Activated CD4-positive, alpha-beta T cell treated with anti-CD3 and anti-CD28 coated beads, Interleukin-2, Interleukin-6, amounts not matched to agents 100 ng/mL and 50 ng/mL, durations not matched to agents 16 hours and 8 hours (primary cell): ENCODE measurements at regions not wholly inside any gene's neighbourhood (a gene's known extent, or its start where the extent isn't known, plus 50 kb on each side); places are given as distances from the start of the nearest gene placed in this dataset.
"Not testable (repeated sequence)": the region's sequence is repeated elsewhere in the genome, so short reads cannot be mapped to it uniquely, and the experiment has no call there.

ENCODE experiments used
- DNase-seq: peaks from one replicate; pipeline ENCODE4 v3.0.0-alpha.2; 2020

DNA sequence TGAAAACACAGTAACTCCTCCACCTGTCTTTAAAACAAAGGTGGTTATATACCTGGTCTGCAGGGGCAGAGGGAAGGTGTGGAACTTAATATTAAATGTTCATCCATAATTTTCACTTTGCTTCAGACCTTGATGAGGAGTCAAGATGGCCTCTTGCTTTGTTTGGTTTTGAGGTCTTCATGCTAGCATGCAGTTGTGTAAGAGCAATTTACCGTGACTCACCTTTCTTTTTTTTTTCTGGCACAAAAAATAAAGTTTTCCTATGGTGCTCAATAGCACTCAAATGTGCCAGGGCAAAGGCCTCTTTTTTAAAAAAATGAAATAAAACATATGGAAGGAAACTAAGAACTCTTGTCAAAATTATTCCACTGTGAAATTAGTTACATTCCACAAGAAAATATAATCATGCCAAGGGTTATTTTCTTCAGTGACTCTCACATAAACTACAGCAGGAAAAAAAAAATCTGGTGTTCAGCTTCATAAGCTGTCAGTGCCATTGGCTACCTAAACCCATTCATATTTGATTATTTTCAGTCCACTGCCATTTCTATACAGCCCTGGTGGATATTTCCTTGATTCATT lies 128.2 kb downstream of the SLC7A11 start:
- DNase-seq: no peak

DNA sequence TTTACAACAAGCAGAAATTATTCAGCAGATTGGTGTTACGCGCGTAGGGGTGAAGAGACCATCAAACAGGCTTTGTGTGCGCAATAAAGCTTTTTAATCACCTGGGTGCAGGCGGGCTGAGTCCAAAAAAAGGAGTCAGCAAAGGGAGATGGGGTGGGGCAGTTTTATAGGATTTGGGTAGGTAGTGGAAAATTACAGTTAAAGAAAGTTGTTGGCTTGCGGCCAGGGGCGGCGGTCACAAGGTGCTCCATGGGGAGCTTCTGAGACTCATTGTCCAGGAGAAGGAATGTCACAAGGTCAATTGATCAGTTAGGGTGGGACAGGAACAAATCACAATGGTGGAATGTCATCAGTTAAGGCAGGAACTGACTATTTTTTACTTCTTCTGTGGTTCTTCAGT lies 129.3 kb downstream of the SLC7A11 start:
- DNase-seq: not testable (repeated sequence)

DNA sequence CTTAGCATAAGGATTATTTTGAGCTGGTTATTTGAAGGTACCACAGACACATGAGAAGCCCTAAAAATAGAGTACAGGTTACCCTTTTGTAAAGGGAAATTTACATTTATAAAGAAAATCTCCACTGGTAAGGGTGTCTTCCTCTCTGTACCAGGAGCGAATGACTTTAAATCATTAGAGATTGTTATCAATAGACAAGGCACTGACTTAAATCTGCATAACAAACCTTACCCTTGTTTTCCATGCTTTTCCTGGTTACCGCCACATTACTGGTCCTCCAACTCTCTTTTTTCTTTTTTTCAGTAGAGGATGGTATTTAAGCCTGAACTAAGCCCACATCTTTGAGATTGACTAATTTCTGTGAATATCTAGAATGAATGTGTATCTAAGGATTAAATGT lies 129.8 kb downstream of the SLC7A11 start:
- no peak for DNase-seq

- DNase-seq: no peak
Observed at GRCh38 chr4:138111462-138112000, 130.6 kb downstream of the SLC7A11 start.

- DNase-seq: no peak
Observed at GRCh38 chr4:138110815-138111214, 131.3 kb downstream of the SLC7A11 start.

DNA sequence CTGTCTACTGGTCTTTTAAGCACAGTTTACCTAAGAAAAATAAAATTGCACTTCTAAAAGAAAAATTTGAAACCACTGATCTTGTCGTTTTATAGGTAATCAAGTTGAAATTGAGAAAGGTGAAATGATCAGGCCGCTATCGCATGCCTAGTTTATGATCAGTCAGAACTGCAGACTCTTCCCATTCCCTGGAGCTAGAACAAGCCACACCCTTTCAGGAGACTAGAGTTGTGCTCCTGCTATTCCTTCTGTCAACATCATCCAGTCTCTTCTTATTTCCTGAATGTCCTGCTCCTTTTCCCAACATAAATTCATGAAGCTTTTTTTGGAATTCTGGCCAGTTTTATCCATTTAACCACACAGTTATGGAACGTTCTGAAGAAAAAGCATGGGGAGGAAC lies 135.1 kb downstream of the SLC7A11 start:
- no peak for DNase-seq

DNA sequence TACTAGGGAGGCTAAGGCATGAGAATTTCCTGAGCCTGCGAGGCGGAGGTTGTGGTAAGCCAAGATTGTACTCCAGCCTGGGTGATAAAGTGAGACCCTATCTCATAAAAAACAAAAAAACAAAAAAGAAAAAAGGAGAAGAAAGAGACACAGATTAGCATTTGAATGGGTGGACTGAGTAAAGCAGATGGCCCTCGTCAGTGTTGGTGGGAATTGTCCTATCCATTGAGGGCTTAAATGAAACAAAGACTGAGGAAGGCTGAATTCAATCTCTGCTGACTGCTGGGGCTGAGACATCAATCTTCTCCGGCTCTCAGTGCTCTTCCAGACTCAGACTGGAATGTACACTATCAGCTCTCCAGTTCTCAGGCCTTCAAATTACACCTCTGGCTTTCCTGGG lies 136.8 kb downstream of the SLC7A11 start:
- DNase-seq: no peak

DNA sequence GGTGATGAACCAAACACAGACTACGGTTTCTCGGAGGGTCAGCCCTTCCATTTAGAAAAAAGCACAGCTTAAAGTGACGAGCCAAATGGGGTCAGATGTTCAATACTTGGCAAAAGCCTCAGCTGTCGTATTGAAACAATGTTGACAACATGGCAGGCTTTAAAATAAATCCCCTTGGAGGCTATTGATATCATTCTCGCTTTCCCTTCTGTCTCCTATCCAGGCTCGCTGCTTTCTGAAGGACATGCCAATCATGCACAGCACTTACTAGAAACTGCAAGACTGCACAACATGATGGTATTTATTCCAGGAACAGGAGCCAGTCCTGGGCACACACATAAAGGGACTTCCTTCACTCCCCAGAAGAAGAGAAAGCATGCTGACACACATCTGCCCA lies 137.9 kb downstream of the SLC7A11 start:
- DNase-seq: no peak

DNA sequence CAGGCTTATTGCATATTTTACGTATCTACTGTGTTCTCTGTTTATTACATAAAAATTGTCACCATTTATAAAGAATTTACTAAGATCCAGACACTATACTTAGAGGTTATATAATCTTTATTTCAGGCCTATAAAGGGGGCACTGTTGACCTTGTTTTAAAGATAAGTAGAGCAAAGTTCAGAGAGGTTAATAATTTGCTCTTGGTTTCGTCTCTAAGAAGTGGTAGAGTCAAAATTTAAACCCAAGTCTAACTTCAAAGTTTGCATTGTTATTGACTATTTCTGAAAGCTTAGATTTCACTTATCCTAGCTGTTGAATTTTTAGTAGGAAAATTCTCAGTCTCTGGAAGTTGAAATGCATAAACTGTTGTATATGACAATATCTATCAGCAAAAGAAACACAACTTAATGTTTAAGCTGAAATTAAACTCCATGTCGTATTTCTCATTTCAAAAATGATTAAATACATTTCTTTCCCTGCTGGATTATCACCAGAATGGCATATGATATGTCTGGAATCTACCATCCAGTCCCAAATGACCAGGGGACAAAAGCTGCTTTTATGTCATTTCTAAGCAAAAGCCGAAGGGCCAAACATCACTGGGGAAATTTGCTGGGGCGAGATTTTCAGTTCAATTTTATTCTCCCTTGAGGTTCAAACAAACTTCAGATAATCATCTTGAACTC lies 138.4 kb downstream of the SLC7A11 start:
- DNase-seq: no peak

GRCh38 chr4:138099385-138099784 lies 142.8 kb downstream of the SLC7A11 start:
- DNase-seq: no peak

- no peak for DNase-seq
Observed at GRCh38 chr4:138097912-138098600, 144.1 kb downstream of the SLC7A11 start.

DNA sequence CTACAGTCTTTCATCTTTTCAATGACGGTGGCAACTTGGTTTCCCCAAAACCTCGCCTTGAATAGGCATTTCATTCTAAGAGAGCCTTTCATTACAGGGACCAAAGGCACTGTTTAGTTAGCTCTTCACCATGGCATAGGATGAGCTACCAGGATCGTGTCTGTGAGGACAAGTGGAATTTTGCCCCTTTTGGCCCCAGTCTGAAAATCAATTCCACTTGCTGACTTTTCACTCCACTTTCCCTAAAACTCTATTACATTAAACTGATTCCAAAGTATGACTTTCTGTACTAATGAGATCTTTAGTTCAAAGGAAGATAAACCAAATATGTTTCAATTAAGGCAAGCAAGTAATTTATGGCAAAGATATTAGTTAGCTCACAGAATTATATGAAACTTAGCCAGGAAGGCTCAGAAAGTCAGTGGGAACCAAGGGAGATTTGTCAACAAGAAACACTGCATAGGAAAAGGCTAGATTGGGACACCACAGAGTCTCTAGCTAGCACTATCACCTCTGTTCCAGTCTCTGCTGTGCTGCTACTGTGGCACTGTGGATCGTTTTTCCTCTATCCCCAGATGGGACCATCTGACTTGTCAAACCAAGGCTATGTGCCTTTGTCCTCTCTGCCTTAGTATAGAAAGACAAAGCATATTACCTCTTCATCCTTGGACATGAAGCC lies 145.6 kb downstream of the SLC7A11 start:
- DNase-seq: no peak

- DNase-seq: no peak
Observed at GRCh38 chr4:138095378-138095777, 146.8 kb downstream of the SLC7A11 start.

- no peak for DNase-seq
Observed at GRCh38 chr4:138092060-138092459, 150.1 kb downstream of the SLC7A11 start.

GRCh38 chr4:138090918-138091676 lies 151.1 kb downstream of the SLC7A11 start:
- DNase-seq: no peak

GRCh38 chr4:138090150-138090917 lies 151.8 kb downstream of the SLC7A11 start:
- peak; percentile 61 for DNase-seq

- DNase-seq: no peak
Observed at GRCh38 chr4:138088449-138089208, 153.5 kb downstream of the SLC7A11 start.

DNA sequence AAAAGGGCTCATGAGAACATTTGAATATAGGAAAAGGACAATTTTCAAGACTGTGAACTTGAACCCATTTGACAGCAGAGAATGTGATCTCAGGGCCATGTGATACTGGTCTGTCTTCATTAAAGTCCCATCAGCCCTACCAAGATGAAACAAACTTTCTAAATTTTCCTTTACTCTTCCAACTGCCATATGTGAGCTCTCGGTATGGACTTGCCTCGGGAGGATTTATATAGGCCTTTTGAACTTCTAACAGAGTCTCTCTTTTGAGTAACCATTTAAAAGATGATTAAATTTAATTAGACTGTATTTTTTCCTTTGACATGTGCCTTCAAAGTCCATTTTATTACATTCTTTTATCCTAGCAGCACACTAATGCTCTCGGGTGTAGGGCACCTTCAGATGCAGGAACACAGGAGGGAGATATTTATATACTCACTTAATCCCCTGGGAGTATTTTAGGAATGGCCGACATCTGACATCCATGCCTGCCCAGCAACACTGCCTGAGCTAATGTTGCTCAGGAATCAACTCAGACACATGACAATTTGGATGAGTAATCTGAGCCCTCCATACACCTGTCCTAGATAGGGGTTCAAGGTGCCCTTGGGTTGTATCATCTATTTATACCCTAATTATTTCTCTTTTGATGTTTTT lies 155.0 kb downstream of the SLC7A11 start:
- DNase-seq: no peak

DNA sequence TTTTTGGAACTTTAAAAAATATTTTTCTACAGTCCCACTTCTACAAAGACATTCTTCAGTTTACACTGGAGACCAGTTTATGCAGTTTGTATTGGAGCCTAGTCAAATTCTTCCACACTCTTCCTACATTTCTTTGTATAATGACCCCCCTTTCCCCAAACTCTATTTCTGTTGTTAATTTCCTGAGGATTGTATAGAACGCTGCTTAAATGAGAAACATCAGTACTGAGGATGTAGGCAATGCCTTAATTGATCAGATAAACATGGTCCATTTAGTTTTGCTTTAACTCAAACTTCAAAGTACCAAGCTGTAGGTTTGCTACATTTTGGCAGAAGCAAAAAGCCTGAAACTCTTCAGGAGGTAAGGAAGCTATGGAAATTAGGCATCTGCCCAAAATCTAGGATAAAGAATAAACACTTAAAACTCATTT lies 155.5 kb downstream of the SLC7A11 start:
- DNase-seq: no peak

DNA sequence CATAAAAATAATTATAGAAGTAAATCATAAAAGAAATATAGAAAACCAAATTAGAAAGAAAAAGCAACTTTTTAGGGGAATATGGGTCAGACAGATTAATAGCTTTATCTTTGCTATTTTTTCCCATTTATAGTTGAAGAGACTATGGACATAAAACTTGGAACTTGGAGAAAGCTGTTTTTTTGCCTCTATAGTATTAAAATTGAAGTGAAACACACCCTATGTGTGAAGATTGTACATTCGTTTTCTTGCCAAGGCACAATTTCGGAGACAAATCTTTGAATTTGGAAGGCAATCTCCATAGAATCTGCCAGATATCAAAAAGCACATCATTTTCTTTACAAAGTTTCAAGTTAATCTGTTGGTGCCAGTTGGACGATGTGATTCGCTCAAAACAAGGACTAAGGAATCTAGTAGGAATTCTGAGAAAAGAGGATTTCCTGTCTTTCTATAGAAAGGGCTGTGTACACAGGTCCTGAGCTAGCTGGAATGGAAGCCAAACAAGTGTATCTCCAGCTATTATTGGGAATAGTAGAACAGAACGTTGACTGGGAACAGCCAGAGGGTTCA lies 156.3 kb downstream of the SLC7A11 start:
- no peak for DNase-seq
